ENCODE measurements at regions not wholly inside any gene's neighbourhood (a gene's known extent, or its start where the extent isn't known, plus 50 kb on each side); places are given as distances from the start of the nearest gene placed in this dataset.

DNA sequence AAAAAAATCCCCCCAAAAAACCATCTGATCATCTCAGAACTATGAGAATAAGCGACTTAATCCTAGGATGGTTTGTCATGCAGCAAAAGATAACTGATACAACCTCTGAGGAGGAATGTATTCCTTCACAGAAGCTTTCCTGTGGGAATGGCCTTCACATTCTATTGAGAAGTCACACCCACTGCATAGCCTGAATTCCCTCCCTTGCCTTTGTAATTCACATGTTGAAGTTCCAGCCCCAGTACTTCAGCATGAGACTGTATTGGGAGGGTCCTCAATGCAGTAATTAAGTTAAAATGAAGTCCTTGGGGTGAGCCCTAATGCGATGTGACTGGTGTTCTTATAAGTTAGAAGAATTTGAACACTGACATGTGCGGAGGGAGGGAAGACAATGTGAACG lies 395.2 kb downstream of the TUSC7 start:
- H3K4me3 ChIP-seq (ENCODE audit: low read depth, low read length) = no peak overlapping the region
- TF ChIP-seq, protein P1, sequence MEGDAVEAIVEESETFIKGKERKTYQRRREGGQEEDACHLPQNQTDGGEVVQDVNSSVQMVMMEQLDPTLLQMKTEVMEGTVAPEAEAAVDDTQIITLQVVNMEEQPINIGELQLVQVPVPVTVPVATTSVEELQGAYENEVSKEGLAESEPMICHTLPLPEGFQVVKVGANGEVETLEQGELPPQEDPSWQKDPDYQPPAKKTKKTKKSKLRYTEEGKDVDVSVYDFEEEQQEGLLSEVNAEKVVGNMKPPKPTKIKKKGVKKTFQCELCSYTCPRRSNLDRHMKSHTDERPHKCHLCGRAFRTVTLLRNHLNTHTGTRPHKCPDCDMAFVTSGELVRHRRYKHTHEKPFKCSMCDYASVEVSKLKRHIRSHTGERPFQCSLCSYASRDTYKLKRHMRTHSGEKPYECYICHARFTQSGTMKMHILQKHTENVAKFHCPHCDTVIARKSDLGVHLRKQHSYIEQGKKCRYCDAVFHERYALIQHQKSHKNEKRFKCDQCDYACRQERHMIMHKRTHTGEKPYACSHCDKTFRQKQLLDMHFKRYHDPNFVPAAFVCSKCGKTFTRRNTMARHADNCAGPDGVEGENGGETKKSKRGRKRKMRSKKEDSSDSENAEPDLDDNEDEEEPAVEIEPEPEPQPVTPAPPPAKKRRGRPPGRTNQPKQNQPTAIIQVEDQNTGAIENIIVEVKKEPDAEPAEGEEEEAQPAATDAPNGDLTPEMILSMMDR (IDR thresholded peaks at IDR 0.05; ENCODE audit: insufficient read depth, low read depth, low read length) = no peak
- DNase-seq (ENCODE audit: low read depth) = no peak

- TF ChIP-seq, protein P1 (IDR thresholded peaks at IDR 0.05; ENCODE audit: insufficient read depth, low read depth, low read length) = no peak
- peak; percentile 20 for DNase-seq (ENCODE audit: low read depth)
- H3K4me3 ChIP-seq (ENCODE audit: low read depth, low read length) = no peak overlapping the region
These were observed 396.1 kb downstream of the TUSC7 start for GRCh38 chr3:117105686-117106085.

DNA sequence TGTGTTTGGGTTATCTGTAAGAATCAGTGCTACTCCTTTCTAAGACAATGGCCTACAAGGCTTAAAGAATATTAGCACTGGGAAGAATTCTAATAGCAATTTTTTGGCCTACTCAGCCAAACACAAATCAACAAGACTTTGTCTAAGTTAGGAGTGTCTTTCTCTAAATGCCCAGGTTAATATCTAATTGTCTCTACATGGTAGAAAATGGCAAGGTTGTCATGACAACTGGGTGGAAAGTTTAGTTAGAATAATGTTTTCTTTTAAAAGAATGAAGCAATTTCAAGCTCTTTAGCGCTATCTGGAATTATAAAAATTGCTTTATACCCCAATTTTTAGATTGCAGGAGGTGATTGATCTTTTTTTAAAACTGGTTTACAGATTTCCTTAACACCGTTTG lies 396.8 kb downstream of the TUSC7 start:
- TF ChIP-seq, protein P1 (IDR thresholded peaks at IDR 0.05; ENCODE audit: insufficient read depth, low read depth, low read length) = no peak
- DNase-seq (ENCODE audit: low read depth) = no peak
- H3K4me3 ChIP-seq (ENCODE audit: low read depth, low read length) = no peak overlapping the region

DNA sequence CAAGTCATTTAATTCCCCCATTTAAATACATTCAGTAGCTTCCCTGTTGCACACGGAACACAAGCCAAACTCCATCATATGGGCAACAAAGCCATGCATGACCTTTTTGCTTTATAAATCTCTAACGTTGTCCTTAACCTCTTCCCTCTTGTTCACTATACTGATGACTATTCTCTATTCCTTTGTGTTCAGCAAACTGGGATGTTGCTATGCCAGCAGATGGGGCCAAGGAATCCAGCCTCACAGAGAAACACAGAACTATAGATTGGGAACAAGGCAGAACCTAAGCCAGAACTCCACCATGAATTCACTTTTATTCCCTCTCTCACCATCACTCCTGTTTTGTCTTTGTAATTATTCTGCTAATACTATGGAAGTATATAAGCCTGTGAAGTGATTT lies 398.4 kb downstream of the TUSC7 start:
- DNase-seq (ENCODE audit: low read depth) = no peak
- TF ChIP-seq, protein P1 (IDR thresholded peaks at IDR 0.05; ENCODE audit: insufficient read depth, low read depth, low read length) = no peak
- no peak overlapping the region for H3K4me3 ChIP-seq (ENCODE audit: low read depth, low read length)

GRCh38 chr3:117109178-117109577 lies 399.6 kb downstream of the TUSC7 start:
- TF ChIP-seq, protein P1 (IDR thresholded peaks at IDR 0.05; ENCODE audit: insufficient read depth, low read depth, low read length) = no peak
- DNase-seq (ENCODE audit: low read depth) = no peak
- H3K4me3 ChIP-seq (ENCODE audit: low read depth, low read length) = no peak overlapping the region

DNA sequence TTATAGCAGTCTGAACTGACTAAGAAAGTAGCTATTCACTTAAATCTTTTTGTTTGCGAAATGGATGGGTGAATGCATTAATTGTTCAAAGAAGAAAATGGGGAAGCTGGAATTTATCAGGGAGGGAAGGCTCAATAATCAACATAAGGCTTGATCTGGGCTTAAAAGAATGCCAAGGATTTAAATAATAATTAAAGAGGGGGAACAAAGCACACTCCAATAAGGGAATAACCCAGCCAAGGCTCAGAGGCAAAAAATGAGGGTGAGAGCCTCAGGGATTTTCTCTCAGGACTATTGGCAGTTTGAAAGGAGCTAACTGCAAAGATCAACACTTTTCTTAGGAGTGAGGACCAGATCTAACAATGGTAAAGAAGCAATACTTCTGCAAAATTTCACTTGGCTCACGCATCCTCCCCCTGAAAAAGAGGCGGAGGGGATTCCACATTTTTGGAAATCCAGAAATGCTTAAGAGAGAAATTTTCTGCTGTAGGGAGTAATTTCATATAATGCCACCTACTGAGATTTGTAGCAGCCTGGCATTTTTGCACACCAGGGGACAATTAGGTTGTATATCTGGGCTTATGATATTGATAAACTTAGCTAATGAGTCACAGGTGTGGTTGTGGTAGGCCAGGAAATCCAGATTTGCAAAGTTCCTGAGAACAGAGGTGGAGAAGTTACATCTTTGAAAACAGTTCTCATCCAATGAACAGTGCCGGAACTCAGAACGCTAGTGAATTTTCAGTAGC lies 405.1 kb downstream of the TUSC7 start:
- no peak overlapping the region for H3K4me3 ChIP-seq (ENCODE audit: low read depth, low read length)
- TF ChIP-seq, protein P1 (IDR thresholded peaks at IDR 0.05; ENCODE audit: insufficient read depth, low read depth, low read length) = no peak
- DNase-seq (ENCODE audit: low read depth) = no peak
